GM19467 (cell line): ENCODE measurements at regions not wholly inside any gene's neighbourhood (a gene's known extent, or its start where the extent isn't known, plus 50 kb on each side); places are given as distances from the start of the nearest gene placed in this dataset.

Experiments
- ATAC-seq: cut with Tn5 transposase; IDR thresholded peaks from one replicate; pipeline ENCODE4 v1.9.1; 2021; ENCODE audit warnings: mild to moderate bottlenecking, moderate library complexity; ENCODE audit not compliant: unreplicated experiment

DNA sequence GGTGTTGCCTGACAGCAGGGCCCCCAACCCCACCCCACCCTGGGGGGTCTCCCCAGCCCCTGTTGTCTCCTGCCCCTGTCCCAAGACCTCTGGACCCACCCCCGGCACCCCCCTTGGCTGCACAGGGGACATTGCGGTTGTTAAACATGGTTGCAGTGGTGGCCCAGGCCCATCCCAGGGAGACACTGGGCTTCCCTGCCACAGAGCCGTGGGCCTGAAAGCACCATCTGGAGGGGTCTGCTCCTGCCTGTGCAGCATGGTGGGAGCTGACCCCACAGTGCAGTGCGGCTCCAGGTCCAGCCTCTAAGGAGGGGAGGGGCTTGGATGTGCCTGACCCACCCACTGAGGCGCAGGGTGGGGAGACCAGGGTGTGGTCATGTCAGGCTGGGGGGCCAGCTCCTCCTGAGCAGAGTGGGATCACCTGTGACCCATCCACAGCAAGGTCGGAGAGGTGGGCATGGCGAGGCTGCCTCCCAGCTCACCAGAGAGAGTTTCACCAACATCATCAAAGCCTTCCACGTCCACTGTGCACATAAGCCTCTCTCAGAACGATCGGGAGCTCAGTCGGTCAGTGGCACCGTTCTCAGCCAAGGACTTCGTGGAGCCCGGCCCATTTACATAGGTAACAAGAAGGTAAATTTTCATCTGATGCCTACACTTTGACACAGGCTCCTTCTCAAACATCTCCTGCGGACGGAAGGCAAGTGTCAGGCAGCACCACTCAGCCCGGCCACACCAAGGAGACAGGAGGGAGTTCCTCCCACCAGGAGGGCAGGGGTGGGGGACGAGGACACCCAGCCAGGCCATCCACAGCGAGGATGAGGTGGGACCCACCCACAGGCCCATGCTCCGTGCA is 201.1 kb downstream of the BRD1 start:
- no peak for ATAC-seq

DNA sequence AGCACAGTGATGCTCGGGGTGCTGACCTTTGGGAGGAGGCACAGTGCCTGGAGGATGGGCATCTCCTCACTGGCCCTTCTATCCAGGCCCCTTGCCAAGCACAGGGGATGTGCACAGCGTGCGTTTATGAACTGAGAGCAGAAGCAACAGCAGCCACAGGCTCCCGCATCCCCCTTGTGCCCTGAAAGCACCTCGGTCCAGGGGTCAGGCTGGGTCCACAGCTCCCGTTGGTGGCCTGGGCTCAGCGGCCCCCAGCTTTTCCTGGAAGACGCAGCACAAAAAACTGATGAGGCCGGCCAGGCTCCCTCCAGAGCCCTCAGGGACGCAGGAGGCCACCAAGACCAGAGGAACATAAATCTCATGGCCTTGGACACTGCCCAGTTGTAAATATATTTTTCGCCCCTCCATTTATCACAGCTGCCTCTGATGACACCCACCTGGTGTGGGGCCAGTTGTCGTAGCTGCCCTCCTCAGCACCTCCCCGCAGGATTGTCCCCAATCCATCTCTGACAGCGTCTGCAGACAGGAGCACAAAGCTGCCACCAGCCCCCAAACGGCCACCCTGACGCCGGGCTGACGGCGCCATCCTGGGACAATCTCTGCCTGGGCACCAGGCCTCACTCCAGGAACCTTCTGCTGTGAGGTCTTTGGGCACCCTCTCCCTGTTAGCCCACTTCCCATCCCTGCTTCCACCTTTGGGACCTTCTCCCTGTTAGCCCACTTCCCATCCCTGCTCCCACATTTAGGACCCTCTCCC is 203.1 kb downstream of the BRD1 start:
- ATAC-seq = no peak

DNA sequence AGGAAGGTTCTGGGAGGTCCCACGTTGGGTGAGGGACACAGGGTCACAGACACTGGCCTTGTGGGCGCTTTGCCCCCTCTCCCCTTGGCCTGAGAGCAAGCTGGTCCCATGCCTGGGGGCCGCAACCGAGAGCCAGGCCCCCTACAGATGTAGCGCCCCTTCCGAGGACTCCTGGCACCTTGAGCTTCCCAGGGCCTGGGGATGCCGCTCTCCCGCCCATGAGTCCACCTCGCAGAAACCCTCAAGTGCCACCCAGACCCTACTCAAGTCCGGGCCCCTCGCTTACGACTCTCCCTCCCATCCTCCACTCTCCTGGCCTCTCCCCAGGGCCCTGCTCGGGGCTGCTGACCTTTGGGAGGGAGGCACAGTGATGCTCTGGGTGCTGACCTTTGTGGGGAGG is 204.0 kb downstream of the BRD1 start:
- ATAC-seq = no peak

DNA sequence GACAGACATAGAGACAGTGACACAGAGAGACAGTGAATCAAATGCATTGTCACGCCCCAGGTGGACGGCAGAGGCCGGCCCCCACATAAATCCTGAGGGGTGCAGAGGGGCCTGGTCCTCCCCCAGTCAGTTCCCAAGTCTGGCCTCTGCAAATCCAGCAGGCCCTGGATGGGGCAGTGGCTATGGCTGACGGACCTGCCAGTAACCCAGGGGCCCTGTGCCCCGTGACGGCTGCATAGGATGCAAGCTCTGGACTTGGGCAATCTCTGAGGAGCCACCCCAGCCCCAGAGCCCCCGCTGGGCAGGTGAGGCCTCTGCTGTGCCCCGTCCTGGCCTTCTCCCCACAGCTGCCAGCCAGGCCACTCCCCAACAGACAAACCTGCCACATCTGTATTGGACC is 204.5 kb downstream of the BRD1 start:
- ATAC-seq = no peak

DNA sequence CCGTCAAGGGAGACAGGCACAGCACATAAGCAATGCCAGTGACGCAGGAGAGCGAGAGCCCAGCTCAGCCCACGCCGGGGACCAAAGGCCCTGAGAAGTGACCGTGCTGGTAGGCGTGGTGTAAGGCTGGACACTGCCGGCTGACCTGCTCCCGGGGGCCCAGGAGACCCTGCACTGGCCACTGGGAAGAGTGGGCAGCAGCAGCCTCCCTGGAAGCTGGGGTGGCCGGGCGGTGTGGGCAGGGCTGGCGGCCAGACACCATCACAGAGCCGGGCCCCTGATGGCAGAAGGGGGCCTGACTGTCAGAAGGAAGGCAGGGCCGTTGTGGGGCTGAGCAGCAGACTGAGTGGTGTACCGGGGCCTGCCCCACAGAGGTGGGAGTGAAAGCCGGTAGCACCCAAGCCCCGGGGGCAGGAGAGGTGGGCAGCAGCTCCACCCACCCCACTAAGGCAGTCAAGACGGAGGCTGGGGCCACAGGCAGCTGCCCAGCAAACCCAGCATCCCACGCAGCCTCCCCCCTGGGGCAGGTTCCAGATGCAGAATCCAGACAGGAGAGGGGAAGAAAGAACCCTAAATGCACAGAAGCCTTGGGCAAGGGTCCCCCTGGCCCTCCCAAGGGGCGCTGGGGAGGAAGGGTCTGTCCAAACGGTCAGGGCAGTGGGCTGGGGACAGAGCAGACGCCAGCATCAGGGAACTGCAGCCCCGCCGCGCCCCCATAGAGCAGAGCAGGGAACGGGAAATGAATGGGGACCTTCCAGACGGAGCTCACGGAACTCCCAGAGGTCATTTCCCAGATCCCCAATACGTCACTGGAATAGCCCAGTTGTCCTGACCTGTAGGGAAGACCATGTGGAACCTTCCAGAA is 205.2 kb downstream of the BRD1 start:
- no peak for ATAC-seq

DNA sequence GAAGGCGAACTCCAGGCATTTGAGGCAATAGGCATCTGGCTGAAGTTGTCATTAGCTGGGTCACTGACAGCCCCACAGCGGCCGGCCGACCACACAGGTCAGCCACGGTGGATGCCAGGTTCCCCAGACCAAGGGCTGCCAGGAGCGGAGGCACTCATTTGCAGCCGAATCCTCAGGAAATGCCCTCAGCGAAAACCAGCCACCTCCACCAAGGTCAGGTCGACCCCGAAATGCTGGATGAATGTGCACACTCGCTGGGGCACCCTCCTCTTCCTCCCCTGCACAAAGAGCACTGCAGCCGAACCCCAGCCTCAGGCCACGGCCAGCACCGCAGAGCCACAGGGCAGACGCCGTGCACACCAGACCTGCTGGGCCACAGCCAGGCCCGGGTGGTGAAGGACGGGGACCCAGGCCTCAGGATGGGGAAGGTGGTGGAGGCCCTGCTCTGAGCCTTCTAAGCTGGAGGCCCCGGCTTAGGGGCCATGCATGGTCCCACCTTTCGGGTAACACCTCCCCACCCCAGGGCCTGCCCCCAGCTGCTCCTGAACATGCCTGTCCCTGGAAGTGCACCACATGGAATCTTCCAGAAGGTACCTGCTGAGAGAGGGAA is 206.0 kb downstream of the BRD1 start:
- no peak for ATAC-seq

DNA sequence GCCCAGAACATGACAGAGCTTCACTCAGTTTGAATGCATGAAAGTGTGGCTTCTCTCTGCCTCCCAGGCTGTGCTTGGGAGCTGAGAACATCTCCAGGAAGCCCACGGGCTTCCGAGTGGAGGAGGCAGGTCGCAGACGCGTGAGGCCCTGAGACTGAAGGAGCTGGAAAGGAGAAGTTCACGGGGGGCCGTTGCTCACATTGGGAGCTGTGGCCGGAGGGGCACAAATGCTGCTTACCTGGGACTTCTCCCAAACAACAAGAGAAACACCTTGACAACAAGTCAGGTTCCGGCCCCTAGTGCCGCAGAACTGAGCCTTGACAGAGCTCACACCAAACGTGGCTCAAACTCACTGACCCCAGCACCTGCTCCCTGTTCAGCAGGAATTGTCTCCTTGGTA is 207.0 kb downstream of the BRD1 start:
- ATAC-seq = no peak

DNA sequence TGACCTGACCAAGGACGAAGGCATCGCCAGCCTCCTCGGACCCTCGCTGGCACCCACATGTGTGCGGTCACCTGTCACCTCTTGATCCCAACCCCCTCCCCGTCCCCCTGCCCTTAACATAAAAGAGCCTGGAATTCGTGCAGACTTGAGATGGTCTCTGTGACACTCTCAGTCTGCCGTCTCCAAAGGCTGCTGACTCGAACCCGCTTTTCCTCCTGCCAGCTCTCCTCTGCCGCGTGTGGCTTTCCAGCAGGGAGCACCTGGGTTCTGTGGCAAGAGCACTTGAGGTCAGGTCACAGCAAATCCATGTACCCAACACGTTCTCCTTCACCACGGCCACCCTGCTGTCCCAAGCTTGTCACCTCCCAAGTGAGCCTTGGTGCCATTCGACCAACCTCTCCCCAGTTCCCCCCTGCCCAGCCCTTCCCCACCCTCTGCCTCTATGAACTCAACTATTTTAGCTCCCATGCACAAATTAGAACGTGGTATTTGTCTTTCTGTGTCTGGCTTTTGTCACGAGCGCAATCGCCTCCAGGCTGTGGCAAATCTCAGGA is 207.6 kb downstream of the BRD1 start:
- no peak for ATAC-seq

DNA sequence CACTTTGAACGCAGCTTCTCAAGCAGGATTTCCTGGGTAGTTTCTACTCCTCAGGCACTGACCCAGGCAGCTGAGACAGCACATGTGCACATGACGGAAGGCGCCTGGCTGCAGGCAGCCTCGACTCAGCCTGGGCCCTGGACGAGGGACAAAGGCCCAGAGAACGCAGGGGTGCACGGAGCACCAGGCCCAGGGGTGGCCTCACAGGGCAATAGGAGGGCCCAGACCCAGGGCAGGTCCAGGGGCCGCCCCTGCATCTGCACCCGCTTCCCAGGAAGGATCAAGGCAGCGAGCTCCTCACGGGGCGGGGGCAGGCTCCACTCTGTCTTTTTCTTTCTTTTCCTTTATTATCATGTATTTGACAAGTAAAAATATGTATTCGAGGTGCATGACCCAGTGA is 208.4 kb downstream of the BRD1 start:
- no peak for ATAC-seq

DNA sequence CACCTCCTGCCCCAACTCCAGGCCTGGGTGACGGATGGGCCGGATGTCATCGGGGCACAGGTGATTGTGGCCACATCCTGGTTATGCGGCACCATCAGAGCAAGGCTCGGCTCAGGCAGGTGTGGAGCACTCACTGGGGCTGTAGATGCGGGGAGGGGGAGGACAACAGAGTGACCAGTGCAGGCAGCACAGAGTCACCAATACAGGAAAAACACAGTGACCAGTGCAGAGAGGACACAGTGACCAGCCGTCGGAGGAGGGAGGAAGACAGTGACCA is 209.1 kb downstream of the BRD1 start:
- ATAC-seq = no peak

DNA sequence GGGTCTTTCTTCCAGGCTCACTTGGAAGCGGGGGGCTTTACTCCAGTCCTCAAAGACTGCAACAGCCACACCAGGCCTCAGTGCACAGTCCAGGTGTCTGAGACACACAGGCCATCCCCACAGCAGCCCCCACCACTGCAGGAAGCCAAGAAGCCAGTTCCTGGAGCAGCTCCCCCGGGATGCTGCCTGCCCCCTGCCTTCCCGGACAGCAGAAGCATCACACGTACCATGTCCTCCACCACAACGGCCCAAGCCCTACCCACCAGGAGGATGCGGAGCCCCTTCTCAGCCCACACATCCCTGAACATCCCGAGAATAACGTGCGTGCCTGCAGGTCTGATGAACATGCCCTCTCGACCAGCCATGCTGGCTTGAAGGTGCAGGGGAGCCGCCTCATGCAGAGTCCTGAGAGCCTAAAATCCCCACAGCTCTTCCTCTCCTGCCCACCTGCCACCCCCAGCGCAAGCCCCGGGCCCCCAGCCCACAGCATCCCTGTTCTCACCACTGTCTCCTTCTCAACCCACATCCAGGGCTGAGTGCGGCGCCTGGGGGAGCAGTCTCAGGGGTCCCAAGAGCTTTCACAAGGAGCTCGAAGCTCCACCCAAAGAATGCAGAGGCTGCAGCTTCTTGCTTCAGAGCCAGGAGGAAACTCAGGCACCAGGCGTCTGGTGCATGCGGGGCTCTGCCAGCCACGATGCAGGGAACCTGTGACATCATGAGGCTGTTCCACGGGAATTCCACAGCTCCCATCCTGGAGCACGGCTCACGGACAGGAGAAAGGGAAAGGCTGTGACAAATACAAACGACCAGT is 209.6 kb downstream of the BRD1 start:
- ATAC-seq = no peak

DNA sequence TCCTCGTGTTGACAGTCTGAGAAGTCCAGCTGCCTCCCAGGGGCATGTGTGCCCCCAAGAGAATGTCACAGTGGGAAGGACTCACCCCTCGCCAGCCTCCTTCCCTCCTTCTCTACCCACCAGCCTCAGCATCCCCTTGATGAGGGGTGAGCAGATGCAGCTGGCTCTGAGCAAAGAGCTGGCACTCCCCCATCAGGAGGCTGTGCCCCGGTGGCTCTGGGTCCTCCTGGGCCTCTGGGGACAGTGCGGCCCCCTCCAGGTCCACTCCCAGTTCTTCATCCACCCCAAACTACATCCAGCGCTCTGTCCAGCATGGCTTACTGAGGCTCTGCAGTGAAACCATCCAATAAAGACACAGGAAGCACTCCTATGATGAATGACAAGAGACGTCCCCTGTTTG is 210.4 kb downstream of the BRD1 start:
- no peak for ATAC-seq

DNA sequence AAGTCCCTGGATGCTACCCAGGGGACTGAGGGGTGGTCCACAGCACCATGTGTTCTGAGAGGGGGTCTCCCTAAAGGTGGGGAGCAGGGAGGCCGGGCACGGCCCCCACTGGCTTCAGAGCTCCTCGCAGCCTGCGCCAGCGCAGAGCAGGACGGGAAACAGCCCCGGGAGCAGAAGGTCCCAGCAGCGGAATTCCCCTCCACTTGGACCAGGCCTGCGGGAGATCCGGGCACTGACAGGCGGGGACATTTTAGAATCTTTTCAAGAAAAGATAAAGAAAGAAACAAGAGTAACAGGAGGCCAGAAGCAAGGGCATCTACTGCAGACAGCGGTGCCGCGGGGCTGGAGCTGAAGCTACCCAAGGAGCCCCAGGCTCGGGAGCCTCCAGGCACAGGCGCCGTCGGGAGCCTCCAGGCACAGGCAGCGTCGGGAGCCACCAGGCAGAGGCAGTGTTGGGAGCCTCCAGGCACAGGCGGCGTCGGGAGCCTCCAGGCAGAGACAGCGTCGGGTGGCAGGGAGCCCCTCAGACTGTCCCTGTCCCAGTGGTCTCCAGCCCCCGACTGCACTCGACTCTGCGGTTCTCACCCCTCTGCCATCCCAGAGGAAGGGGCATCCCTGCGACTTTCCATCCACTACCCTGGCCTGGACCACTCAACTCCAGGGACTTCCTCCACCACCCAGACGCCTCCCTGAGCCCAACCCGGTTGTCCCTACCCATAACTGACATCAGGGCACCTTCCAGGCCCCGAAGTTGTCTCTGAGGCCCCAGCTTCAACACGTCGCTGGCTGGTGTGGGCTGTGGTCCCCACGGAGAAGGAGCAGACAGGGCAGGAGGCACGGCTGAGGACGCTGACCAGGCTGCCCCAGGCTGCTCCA is 211.1 kb downstream of the BRD1 start:
- ATAC-seq = no peak

DNA sequence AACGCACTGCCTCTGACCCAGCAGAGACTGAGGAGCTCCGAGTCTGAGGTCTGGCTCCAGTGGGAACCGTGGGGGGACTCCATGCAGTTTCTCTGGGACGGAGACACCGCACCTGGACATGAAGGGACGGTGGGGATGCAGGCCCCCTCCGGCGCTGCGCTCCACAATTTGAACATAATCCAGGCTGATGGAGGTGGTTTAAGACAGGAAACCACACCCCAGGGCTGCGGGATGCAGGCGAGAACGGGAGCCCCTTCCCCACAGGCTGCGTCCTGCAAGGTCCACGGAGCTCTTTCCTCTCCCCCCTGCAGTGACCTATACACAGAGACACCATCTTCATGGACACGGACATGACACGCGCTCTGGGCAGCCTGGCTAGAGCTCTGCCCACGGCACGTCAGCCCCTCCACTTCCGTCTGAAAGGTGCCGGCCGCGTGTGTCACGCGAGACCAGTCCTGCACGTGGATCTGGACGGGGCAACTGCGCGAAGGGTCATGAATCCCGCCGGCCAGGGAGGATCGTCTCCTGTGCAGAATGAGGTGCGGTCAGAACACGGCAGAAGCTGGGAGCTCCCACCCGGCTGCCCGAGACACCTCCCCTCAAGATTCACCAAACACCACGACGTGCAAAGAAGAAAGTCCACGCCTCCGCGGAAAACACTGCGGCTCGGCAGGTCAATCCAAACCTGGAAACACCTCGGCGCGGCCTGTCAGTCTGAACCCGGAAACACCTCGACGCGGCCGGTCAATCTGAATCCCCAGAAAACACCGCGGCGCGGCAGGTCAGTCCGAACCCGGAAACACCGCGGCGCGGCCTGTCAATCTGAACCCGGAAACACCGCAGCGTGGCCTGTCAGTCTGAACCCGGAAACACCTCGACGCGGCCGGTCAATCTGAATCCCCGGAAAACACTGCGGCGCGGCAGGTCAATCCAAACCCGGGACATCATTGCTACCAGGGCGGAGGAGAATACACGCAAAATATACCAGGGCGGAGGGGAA is 212.4 kb downstream of the BRD1 start:
- no peak for ATAC-seq

DNA sequence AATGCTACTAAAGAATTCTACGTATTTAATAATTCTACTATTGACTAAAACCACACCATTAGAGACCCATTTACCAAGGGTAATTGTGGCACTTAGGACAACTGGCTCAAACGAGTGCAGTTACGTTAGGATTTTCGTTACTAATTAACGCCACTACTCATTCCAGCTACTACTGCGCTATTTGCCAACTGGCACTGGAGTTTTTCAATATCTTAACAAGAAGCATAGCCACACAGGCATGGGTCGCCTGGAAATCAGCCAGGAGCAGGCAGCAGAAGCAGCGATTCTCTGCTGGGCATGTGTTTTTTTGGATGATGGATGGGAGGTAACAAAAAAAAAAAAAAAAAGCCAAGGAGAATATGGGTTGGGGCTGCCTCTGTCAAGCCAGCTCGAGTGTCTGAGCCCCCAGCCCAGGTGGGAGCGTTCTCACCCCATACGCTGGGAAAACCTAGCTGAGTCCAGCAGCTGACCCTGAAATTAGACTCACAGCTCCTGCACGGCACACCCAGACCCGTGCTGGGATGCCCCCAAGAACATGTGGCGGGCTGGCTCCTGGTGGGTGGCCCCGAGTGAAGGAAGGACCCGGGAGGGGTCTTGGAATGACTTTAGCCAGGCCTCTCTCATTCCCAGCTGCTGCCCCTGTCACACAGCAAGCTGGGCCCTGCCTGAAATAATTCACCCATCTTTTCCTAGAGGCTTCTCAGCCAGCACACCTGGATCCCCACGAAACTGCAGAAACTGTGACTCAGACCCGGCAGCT is 214.0 kb downstream of the BRD1 start:
- no peak for ATAC-seq

DNA sequence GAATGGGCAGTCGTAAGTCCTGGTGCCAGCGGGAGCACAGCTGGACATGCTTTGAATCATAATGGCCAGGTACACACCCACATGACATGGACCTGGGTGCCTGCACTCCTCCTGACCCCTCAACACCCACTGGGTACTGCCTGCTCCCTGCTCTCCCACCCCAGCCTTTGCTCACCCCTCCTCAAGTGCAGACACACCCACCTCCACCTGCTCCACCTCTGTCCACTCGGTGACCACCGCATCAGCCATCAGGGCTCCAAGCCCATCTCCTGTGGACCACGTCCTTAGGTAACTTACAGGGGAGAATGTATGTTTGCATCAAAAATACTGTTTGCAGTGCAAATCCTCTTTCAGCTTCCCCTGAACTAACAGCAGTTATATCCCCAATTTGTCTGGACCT is 214.6 kb downstream of the BRD1 start:
- ATAC-seq = no peak

DNA sequence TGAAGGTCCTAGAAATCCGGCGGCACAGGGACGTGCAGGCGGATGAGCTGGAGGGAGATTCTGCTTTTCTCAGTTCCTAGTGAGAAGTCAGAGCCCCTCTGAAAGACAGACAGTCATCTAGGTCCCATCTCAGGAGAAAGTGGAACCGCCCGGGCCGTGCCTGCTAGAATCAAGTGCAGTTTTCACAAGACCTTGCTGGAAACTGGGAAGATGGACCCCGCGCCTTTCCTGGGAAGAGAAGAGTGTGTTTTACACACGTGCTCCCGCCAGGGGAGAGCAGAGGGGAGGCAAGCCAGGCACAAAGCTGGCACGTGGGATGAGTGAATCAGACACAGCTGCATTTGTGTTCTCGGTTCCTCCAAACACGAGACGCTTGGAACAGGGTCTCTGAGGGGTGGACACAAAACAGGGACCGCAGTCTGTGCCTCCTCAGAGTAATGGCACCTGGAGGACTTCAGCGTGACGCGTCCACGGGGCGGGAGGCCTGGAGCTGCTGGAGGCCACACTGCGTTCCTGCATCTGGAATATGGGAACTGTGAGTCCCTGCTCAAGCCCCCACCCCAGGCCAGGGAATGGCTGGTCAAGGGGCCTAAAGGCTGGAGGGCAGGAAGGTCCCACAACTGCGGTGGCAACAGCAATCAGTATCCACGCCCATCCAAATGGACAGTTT is 218.3 kb downstream of the BRD1 start:
- no peak for ATAC-seq
